CD4-positive, alpha-beta T cell (primary cell): ENCODE measurements at regions not wholly inside any gene's neighbourhood (a gene's known extent, or its start where the extent isn't known, plus 50 kb on each side); places are given as distances from the start of the nearest gene placed in this dataset.

ENCODE experiments used
- ATAC-seq: fragments of 200-7000 bp; cut with Tn5 transposase; one replicate; pipeline ENCODE4 v1.10.0; 2022; ENCODE audit warnings: mild to moderate bottlenecking; ENCODE audit not compliant: poor library complexity
- CTCF ChIA-PET: fragments of 350-600 bp; sonication (Branson Sonifier 250); formaldehyde crosslinking; loops from one replicate; lab custom pipeline; 2021; ENCODE audit warnings: antibody characterized with exemption, inconsistent platforms; lab: Charles Lee
- POLR2A ChIA-PET: fragments of 350-600 bp; sonication (Branson Sonifier 250); formaldehyde crosslinking; loops from one replicate; lab custom pipeline; 2021; ENCODE audit warnings: antibody characterized with exemption, inconsistent platforms; lab: Charles Lee
- DNase-seq, 14 experiments: peaks; one replicate each; pipeline ENCODE4 v3.0.0-alpha.2; 2013 to 2020; ENCODE audit warnings: mixed read lengths in 2 of 14
- H3K27ac ChIP-seq, 2 donors: one replicate each; pipeline versions ENCODE4 v1.5.1 to v1.7.0; 2013; ENCODE audit warnings: low read length in 2 of 2, low read depth in 1 of 2, mild to moderate bottlenecking in 1 of 2
- H3K27me3 ChIP-seq, 2 experiments: 1 replicate in 1 of 2; 2 replicates in 1 of 2; pipeline versions ENCODE4 v1.6.1 to v1.7.0; 2013; ENCODE audit warnings: low read length in 2 of 2, control low read depth in 1 of 2, mild to moderate bottlenecking in 1 of 2, moderate library complexity in 1 of 2; ENCODE audit not compliant: insufficient read depth in 2 of 2, control insufficient read depth in 1 of 2
- H3K36me3 ChIP-seq: one replicate; pipeline ENCODE4 v1.6.1; 2013; ENCODE audit warnings: low read length, control low read depth; ENCODE audit not compliant: insufficient read depth
- H3K4me1 ChIP-seq: one replicate; pipeline ENCODE4 v1.6.1; 2013; ENCODE audit warnings: low read length, control low read depth; ENCODE audit not compliant: insufficient read depth
- H3K4me3 ChIP-seq: one replicate; pipeline ENCODE4 v1.5.1; 2013; ENCODE audit warnings: mild to moderate bottlenecking, low read length, moderate library complexity
- H3K9me3 ChIP-seq, 2 experiments: 1 replicate in 1 of 2; 2 replicates in 1 of 2; pipeline versions ENCODE4 v1.6.1 to v1.7.0; 2013; ENCODE audit warnings: low read length in 2 of 2, mild to moderate bottlenecking in 2 of 2, control low read depth in 1 of 2, moderate library complexity in 1 of 2; ENCODE audit not compliant: control insufficient read depth in 1 of 2, insufficient read depth in 1 of 2
- H3K27ac Mint-ChIP-seq: one replicate; pipeline ENCODE4 v1.8.0; 2020; ENCODE audit warnings: mixed read lengths
- H3K27me3 Mint-ChIP-seq: one replicate; pipeline ENCODE4 v1.8.0; 2021; ENCODE audit warnings: mixed read lengths
- H3K36me3 Mint-ChIP-seq: one replicate; pipeline ENCODE4 v1.8.0; 2021; ENCODE audit warnings: low read depth, mixed read lengths
- H3K4me1 Mint-ChIP-seq: one replicate; pipeline ENCODE4 v1.8.0; 2021; ENCODE audit warnings: low read depth, mixed read lengths
- H3K4me3 Mint-ChIP-seq: one replicate; pipeline ENCODE4 v1.8.0; 2020; ENCODE audit warnings: mild to moderate bottlenecking, mixed read lengths
- H3K9me3 Mint-ChIP-seq: one replicate; pipeline ENCODE4 v1.8.0; 2020; ENCODE audit warnings: mixed read lengths
- CTCF ChIP-seq: fragments of 200-600 bp; IDR thresholded peaks from one replicate; pipeline ENCODE4 v1.8.0; 2022; ENCODE audit warnings: antibody characterized with exemption, mild to moderate bottlenecking
- intact Hi-C, 2 experiments: fragments of 100-400 bp; cut with DNase I in 1 of 2; cut with micrococcal nuclease in 1 of 2; formaldehyde crosslinking; loops; one replicate each; pipeline versions ENCODE4 v1.15.1 to v1.9.0; 2023 to 2025; cut with DNase I, micrococcal nuclease

GRCh38 chr10:47063858-47064257 is 152.6 kb downstream of the PTPN20 start:
- ATAC-seq (no peak), DNase-seq (no peak)
- ChIA-PET POLR2A (no interaction called here), CTCF (no interaction called here)
- Histone ChIP-seq H3K27ac (no peak overlapping the region), H3K4me3 (no peak overlapping the region), H3K36me3 (no peaks in the 10 kb centered on the region), H3K9me3 (no peaks in the 10 kb centered on the region), H3K4me1 (no peaks in the 10 kb centered on the region), H3K27me3 (no peaks in the 10 kb centered on the region)
- Mint-ChIP-seq H3K4me1 (no peaks in the 10 kb centered on the region), H3K4me3 (no peak overlapping the region), H3K36me3 (no peaks in the 10 kb centered on the region), H3K27me3 (no peaks in the 10 kb centered on the region), H3K9me3 (no peaks in the 10 kb centered on the region), H3K27ac (no peak overlapping the region)
- TF ChIP-seq CTCF = no peak
- intact Hi-C loops = no loop called here

- no peaks in the 10 kb centered on the region for H3K9me3 ChIP-seq
- Mint-ChIP-seq H3K27me3 (no peaks in the 10 kb centered on the region), H3K4me1 (no peaks in the 10 kb centered on the region), H3K36me3 (no peaks in the 10 kb centered on the region), H3K4me3 (no peak overlapping the region), H3K27ac (no peak overlapping the region), H3K9me3 (no peaks in the 10 kb centered on the region)
- no peaks in the 10 kb centered on the region for H3K36me3 ChIP-seq
- no peaks in the 10 kb centered on the region for H3K27me3 ChIP-seq
- ATAC-seq (no peak), DNase-seq (no peak)
- POLR2A ChIA-PET = no interaction called here
- TF ChIP-seq CTCF = no peak
- CTCF ChIA-PET = no interaction called here
- intact Hi-C loops = no loop called here
- no peak overlapping the region for H3K4me3 ChIP-seq
- H3K27ac ChIP-seq = no peak overlapping the region
- H3K4me1 ChIP-seq = no peaks in the 10 kb centered on the region
These were observed 154.7 kb downstream of the PTPN20 start for GRCh38 chr10:47065903-47066302.

- Histone ChIP-seq H3K27ac (no peak overlapping the region), H3K4me3 (no peak overlapping the region), H3K27me3 (no peaks in the 10 kb centered on the region), H3K9me3 (no peaks in the 10 kb centered on the region), H3K36me3 (no peaks in the 10 kb centered on the region), H3K4me1 (no peaks in the 10 kb centered on the region)
- H3K9me3 Mint-ChIP-seq = no peaks in the 10 kb centered on the region
- H3K4me3 Mint-ChIP-seq = no peak overlapping the region
- H3K4me1 Mint-ChIP-seq = no peaks in the 10 kb centered on the region
- ATAC-seq (no peak), DNase-seq (no peak)
- TF ChIP-seq CTCF = no peak
- no peak overlapping the region for H3K27ac Mint-ChIP-seq
- CTCF ChIA-PET = no interaction called here
- intact Hi-C loops = no loop called here
- POLR2A ChIA-PET = no interaction called here
- no peaks in the 10 kb centered on the region for H3K27me3 Mint-ChIP-seq
- no peaks in the 10 kb centered on the region for H3K36me3 Mint-ChIP-seq
These were observed 157.0 kb downstream of the PTPN20 start for GRCh38 chr10:47067949-47068940.
